HuH-7 (cell line): ENCODE measurements at regions not wholly inside any gene's neighbourhood (a gene's known extent, or its start where the extent isn't known, plus 50 kb on each side); places are given as distances from the start of the nearest gene placed in this dataset.
A peak's percentile ranks its signal among the peaks of the same experiment; 100 is the strongest.

Experiments
- DNase-seq: peaks from one replicate; pipeline ENCODE4 v3.0.0; 2011; ENCODE audit warnings: low spot score

DNA sequence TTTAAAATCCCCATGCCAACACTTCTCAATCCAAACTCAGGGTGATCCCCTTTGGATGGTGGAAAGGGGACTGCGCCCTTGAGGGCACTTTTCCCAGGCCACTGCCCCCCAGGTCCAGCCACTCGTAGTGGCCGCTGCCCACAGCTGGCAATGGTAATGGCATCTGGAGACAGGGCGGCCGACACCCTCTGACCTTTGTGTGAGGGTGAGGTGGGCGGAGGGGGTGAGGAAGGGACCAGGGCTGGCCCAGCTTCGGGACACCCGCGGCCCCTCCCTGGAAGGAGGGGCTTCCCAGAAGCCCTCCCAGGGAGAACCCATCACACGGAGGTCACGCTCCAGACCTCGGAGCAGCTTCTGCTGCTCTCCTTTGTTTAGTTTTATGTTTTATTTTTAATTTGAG, 289.7 kb downstream of the FOXL1 start:
- DNase-seq: no peak

DNA sequence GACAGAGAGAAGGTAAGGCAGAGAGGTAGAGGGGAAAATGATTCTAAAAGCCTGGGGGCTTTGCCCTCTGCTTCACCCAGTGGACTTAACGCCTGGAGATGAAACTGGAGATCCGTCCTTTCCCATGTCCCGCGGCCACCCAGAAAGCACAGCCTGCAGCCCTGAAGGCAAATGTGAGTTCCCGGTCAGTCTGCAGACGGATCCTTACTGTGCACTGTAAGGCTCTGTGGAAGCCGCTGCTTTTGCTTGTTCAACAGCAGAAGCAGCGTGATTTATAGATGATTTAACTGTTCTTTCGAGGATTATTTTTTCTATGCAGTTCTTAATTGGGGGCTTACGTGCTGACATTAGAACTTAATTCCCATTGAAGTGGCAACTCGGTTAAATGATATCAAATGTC, 290.4 kb downstream of the FOXL1 start:
- DNase-seq: no peak

DNA sequence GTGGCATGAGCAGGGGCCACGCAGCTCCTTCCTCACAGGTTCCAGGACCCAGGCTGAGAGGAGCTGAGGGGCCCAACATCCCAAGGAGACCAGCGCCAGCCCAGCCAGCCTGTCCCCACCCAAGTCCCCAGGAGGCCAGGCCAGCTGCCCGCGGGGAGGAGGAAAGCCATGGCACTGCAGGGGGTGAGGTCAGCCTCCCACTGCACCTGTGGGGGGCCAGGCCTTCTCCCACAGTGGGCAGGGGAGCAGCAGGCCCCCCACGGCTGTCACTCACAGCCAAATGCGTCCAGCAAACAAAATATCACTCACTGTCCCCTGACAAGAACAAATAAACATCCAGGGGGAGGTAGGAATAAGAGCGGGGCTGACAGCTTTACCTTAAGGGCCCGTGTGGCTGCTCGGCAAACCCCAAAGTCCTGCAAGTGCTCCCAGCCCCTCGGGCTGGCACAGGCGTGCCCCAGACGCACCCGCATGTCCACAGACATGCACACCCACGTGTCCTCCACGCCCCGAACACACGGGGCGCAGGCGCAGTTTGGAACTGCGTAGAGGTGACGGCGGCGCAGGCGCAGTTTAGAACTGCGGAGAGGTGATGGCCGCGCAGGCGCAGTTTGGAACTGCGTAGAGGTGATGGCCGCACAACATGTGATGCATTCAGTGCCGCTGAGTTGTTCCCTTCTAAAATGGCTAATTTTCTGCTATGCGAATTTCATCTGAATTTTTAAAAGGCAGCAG, 291.1 kb downstream of the FOXL1 start:
- no peak for DNase-seq

DNA sequence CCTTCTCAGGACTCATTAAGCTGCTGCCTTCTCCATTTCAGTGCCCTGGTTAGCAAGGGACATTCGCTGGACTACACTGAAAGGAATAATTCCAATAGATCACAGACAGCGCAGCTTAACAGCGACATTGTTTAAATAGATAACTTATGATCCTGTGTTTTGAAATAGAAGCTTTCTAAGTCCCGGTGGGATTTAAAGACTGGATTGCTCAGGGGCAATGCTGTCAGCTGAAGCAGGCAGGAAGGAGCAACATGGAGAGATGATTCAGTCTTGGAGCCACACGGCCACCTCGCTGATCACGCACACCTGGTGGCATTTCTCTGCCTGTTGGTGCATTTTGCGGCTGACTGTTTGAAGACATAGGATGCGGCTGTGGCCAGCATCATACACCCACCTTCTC, 292.0 kb downstream of the FOXL1 start:
- DNase-seq: no peak

DNA sequence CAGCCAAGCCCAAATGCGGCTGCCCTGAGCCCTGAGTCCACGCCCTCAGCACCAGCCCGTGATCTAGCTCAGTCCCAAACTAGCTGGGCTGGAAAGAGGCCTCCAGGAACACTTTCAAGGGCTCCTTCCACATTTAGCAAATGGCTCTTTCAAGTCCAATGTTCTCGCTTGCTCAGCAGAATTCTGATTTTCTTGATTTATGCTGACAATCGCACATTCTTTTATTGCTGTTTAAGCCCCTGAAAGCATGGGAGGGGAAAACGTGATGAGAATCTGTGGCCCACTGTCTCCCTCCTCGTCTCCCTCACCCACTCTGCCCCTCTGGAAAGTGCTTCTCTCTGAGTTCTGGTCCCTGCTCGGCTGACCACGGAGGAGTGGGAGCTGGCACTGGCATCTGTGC, 293.8 kb downstream of the FOXL1 start:
- no peak for DNase-seq

DNA sequence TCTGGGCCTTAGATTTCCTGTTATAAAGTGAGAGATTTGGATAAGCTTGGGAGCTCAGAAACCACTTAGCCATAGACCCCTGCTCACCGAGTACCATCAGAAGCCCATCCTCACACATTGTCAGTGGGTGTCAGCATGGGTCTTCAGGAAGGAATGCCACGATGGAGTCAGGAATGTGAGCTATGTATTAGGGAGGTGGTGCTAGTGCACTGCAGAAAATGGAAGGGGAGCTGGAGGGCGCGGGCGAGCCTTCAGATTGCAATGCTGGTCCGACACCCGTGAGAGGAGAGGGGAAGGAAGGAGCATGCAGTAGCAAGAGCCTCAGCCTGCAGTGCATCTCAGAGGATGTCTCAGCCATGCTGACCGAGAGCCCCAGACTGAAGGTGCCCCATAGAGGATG, 294.5 kb downstream of the FOXL1 start:
- no peak for DNase-seq

DNA sequence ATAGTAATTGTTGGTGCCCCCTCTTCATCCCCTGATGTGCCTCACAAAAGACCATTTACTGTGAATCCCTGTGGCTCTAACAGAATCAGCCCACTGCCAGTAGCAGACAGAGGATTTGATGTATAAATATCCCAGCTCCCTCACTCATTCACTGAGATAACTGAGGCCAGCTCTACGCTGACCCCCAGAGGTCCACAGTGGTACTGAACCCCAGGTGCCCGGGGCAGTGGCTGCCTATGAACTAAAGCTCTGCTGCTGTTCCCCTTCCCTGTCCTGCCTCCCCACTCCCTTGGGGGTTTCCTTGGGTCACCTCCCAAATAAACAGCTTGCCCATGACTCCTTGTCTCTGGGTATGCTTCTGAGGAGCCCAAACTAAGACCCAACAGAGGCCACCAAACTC, 295.8 kb downstream of the FOXL1 start:
- peak; percentile 63 for DNase-seq

DNA sequence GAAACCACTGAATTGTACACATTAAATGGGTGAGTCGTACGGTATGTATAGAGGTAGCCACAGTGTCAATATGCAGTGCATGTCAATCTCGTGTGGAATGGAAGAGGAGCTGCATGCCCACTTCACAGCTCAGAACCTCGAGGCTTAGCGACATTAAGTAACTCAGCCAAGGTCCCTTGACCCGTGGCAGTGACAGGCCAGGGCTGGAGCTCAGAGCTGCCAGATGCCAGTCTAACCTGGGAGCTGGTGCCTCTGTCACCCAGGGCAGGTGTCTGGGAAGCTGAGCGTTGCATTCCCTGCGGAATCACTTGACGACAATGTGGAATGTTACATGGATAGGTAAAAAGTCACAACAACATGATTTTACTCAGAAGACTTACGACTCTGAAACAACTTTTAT, 298.1 kb downstream of the FOXL1 start:
- DNase-seq: no peak

DNA sequence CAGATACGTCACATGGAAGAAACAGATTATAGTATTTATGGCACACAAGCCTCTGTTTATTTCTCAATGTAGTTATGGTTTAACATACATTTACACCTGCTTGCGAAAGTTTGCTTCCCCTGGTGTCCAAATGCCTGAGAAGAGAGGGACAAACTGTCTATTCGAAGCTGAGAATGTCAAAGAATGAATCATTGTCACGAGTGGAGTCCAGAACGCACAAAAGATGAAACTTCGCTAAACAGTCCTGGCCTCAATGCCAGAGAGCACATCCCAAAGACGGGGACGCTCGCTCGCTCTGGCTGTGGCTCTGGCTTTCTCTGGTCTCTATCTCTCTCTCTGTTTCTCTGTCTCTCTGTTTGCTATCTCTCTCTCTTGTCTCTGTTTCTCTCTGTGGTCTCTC, 298.8 kb downstream of the FOXL1 start:
- no peak for DNase-seq

DNA sequence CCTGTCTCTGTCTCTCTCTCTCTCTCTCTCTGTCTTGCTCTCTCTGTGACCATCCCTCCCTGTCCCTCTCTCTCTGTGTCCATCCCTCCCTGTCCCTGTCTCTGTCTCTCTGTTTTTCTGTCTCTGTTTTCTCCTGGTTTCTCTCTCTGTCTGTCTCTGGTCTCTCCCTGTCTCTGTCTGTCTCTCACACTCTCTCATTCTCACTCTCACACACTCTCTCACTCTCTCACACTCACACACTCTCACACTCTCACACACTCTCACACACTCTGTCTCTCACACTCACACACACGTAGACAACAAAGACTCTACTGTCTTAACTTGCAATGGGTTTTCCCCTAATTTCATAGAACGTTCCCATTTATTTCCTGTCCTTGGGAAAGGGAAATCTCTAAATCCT, 299.5 kb downstream of the FOXL1 start:
- DNase-seq: no peak

DNA sequence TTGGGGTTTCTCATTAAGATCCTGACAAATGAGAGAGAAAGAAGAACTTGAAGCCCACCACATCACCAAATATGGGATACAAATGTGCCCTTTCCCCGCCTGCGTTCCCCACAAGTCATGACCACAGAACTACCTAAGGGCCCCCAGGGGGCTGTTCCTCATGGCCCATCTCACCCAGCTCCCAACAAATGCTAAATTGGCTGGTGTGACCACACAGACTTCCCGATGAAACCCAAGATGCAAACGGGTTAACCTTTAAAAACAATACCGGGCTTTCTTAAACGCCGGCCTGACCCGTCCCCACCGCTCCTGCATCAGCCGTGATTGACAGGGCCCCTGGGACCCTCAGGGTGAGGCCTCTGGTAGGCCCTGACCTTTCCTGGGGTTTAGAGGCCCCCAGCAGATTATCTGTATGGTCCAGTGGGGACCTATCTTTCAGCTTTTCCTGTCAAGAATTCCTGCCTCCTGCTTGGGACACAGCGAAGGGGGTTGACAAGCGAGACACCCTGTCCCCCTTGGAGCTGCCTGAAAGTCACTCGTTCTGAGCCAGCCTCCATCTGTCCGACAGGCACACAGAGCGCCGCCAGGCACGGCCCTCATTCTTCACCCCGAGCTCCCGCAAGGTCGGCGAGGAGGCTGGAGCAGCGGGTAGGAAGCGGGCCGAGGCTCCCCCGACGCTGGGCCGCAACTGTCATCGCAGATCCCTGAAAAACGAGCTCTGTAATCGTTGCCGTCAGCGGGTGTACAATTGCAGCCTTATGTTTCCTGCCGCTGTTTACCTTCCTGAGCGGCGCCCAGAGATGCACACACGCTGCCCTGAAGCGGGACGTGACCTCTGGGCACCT, 300.1 kb downstream of the FOXL1 start:
- no peak for DNase-seq

DNA sequence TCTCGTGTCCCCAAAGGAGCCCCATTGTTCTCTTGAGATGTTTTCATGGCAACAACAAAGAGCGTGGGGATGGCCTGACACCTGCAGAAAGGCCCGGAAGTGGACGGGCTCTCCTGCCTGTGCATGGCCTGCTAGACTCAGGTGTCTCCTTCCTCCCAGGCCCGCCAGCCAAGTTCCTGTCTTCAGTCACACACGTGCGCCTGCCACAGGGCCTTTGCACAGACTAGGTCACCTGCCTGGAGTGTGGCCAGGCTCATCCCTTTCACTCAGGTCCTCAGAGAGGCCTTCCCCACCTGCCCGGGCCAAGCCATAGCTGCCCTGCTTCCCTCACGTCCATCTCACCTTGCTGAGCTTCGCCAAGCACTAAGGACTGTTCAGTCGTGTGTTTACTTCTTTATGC, 300.9 kb downstream of the FOXL1 start:
- no peak for DNase-seq

DNA sequence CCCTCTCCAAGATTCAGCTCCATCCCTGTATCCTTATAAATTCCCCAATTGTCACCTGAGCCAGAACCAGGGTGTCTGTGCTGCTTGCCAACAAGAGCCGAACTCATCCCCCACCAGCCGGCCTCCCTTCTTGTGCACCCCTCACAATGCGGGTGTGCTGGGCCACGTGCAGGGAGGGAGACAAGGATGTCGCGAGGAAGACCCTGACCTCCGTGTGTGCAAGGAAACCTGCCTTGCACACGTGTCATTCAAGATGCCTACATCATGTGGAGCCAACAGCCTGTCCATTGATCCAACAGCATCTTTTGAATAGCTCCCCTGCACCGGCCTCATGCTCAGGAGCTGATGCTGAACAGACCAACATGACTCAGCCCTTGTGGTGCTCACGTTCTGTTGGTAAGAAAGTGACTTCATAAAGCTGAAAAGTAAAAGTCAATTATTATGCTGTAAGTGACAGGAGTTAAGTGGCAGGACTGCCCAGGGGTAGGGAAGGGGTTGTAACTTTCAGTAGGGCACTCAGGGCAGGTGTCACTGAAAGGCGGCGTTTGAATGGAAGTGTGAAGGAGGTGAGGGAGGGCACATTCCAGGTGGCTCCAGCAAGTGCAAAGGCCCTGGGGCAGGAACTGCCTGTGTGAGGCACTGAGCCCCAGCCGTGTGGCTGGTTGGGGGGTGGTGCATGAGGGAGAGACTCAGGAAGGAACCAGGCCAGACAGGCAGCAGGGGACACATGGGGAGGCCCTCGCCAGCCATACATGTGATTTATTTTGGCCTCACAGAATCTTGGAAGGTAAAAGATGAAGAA, 302.2 kb downstream of the FOXL1 start:
- no peak for DNase-seq

DNA sequence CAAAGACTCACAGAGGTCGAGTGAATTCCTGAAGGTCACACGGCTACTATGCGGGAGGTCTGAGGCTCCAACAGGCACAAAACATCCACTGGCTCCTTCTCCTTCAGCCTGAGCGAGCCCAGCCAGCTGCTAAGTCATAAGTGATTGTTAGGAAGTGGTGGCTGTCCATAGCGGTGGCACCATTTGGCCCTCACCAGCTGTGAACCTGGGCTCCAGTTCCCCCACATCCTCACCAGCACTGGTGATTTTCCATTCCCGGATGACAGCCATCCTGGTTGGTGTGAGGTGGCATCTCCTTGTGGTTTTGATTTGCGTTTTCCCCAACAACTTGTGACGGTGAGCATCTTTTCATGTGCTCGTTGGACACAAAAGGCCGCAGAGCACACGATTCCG, 302.8 kb downstream of the FOXL1 start:
- DNase-seq: no peak

DNA sequence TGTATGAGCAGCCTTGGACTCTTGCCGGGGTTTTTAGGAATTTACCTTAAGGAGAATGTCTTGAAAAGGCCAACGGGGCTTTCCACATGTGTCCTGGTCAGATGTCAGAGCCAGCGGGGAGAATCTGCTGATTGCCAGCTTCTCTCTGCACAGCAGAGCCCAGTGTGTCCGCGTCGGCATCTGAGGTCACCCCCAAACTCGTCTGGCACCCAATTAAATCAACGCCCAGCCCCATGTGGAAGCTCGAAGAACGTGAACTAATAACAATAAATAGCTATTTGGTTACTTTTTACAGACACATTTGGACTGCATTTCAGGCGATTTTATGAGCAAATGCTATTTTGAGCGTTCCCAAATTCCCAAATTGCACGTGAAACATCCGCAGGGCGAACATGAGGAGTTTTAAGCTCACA, 303.5 kb downstream of the FOXL1 start:
- no peak for DNase-seq

DNA sequence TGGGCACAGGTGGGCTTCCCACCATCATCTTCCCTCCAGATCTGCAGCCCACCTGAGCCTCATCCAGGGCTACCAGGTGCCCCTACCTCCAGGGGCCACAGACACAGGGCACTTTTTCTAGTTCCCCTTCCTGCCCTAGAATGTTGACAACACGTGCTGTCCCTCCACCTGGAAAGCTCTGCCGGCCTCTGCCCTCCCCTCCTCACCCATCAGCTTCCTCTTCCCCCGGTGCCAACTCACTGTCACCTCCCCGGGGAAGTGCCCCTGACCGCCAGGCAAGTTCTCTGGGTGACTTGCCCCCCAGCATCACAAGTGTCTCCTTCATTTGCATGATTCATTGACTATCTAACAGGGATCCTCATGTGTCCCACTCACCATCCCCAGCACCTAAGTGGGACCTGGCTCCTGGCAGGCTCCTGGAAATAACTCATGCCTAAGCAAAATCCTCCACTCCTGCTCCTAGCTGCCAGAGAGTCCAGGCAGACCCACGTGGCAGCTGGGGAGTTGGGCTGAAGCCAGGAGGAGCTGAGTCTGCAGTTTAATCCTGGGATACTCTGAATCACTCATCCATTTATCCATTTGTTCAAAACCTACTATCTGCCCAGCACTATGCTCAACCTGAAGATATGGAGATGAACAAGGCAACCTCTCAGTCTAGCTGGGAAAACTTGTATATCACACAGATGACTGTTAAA, 304.4 kb downstream of the FOXL1 start:
- no peak for DNase-seq

DNA sequence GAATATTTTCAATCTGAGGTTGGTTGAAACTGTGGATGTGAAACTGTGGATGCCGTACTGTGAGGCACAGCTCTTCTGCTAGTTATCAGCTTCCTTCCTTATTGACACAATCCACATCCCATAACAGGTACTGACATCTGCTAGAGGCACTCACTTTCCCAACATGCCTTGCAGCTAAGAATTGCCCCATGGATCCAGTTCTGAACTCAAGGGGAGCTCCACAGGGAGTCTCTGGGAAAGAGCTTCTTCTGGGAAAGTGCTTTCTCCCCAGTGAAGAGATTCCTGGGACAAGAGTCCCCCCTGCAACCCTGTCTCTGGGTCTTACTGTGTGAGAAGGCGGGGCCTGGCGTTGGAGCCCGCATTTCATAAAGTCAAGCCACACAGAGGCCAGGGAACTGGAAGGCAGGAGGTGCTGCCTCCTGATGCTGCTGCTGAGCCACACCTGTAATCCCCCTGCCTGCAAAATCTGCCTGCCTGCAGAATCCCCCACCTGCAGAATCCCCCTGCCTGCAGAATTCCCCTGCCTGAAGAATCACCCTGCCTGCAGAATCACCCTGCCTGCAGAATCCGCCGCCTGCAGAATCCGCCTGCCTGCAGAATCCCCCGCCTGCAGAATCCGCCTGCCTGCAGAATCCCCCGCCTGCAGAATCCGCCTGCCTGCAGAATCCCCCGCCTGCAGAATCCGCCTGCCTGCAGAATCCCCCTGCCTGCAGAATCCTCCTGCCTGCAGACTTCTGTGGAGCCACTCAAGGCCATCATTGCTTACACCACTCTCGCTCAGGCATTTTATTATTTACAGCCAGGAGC, 305.4 kb downstream of the FOXL1 start:
- DNase-seq: no peak

DNA sequence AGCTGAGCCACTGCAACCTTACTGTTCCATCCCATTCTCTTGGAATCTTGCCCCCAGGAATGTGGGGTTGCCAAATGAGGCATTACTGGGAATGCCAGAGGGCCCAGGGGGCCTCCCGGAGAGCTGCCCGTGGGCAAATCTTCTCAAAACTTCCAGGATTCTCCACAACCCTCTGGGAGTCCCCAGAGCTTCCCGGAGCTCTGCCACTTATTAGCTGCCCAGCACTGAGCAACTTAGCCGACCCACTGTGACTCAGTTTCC, 306.0 kb downstream of the FOXL1 start:
- no peak for DNase-seq

DNA sequence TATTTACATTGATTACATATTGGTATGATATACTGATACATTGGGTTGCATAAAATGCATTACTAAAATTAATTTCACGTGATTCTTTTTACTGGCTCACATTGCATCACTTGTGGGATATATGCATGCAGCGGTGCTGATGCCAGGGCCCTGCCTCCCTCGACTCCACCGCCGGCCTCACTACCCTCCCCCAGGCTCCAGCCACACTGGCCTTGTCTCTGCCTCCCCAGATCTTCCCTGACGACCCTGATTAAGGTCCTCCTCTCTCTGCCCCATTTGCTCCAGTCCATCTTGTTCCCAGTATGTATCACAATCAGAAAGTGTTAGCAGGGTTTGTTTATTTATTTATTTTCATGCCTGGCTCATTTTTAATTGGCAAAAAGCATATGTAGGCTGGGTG, 306.8 kb downstream of the FOXL1 start:
- no peak for DNase-seq

DNA sequence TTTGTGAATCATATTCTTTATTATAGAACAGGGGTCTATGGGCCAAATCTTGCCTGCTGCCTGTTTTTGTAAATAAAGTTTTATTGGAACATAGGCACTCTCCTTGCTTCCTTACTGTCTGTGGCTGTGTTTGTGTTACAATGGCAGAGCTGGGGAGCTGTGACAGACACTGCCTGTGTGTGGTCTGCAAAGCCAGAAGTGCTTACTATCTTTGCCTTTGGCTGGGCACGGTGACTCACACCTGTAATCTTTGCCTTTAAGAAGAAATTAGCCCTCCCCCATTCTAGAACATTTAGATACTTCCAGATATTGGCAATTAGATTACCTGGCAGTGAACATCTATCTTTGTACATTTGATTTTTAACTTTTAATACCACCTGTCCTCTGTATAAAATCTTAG, 308.3 kb downstream of the FOXL1 start:
- DNase-seq: no peak

DNA sequence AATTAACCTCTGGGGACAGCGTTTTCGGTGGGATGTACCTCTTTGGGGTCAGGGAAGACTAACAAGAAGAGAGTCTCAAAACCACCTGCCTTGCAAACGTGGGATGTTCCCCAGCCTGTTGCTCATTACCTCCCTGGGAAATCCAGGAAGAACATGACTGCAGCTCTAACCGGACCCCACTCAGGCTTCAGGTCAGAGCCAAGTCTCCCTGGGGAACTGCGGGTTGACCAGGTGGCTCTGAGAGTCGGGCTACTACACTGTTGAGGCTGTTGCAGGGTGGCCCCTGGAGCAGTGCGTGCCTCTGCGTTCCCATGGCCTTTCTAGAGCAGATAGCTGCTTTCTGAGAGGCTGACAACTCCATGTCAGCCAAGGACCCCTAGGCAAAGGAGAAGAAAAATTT, 309.1 kb downstream of the FOXL1 start:
- DNase-seq: no peak
